Lung (tissue), 11 donors: ENCODE measurements at regions not wholly inside any gene's neighbourhood (a gene's known extent, or its start where the extent isn't known, plus 50 kb on each side); places are given as distances from the start of the nearest gene placed in this dataset.

Experiments
- ATAC-seq: fragments of 200-7000 bp; cut with Tn5 transposase; one replicate; pipeline ENCODE4 v1.9.1; 2020; ENCODE audit warnings: moderate number of reproducible peaks; ENCODE audit not compliant: insufficient read depth, low FRiP score
- DNase-seq, 3 donors: peaks; one replicate each; pipeline ENCODE4 v3.0.0-alpha.2; 2013 to 2017
- H3K27ac ChIP-seq, 2 donors: one replicate each; pipeline ENCODE4 v1.5.1; 2013; ENCODE audit warnings: mild to moderate bottlenecking in 2 of 2, moderate library complexity in 2 of 2, control low read depth in 1 of 2, inconsistent platforms in 1 of 2, low read depth in 1 of 2, low read length in 1 of 2
- H3K27me3 ChIP-seq, 3 donors: one replicate each; pipeline ENCODE4 v1.5.1; 2013; ENCODE audit warnings: low read length in 2 of 3; ENCODE audit not compliant: control insufficient read depth in 3 of 3, insufficient read depth in 3 of 3
- H3K36me3 ChIP-seq, 4 donors: one replicate each; pipeline ENCODE4 v1.5.1; 2013; ENCODE audit warnings: low read length in 4 of 4, mild to moderate bottlenecking in 1 of 4, moderate library complexity in 1 of 4; ENCODE audit not compliant: control insufficient read depth in 4 of 4, insufficient read depth in 4 of 4
- H3K4me1 ChIP-seq, 5 donors: one replicate each; pipeline ENCODE4 v1.5.1; 2013; ENCODE audit warnings: low read length in 5 of 5, mild to moderate bottlenecking in 2 of 5, moderate library complexity in 1 of 5; ENCODE audit not compliant: control insufficient read depth in 5 of 5, insufficient read depth in 5 of 5
- H3K4me3 ChIP-seq: one replicate; pipeline ENCODE4 v1.5.1; 2013; ENCODE audit warnings: mild to moderate bottlenecking, control low read depth, moderate library complexity
- H3K9ac ChIP-seq, 2 donors: one replicate each; pipeline ENCODE4 v1.5.1; 2013; ENCODE audit warnings: low read length in 2 of 2, control low read depth in 1 of 2; ENCODE audit not compliant: insufficient read depth in 1 of 2
- H3K9me3 ChIP-seq, 4 donors: one replicate each; pipeline ENCODE4 v1.5.1; 2013; ENCODE audit warnings: low read length in 3 of 4, mild to moderate bottlenecking in 1 of 4, moderate library complexity in 1 of 4; ENCODE audit not compliant: control insufficient read depth in 4 of 4, insufficient read depth in 3 of 4
- CTCF ChIP-seq: IDR thresholded peaks from 2 replicates; pipeline ENCODE4 v1.5.1; 2012; ENCODE audit warnings: mild to moderate bottlenecking; ENCODE audit errors: control extremely low read depth, extremely low read depth
- WGBS, 2 donors: extraction: QIAGEN DNeasy Blood & Tissue Kit; methylation state at CpG; one replicate each; pipeline ENCODE4 v1.1.7; 2013; 5-methylcytosine and 5-hydroxymethylcytosine counted together
- donor health status: control.
- donor health status: control.
- donor health status: Bipolar disorder and iron deficiency.
- donor health status: healthy.
- donor health status: DM: yes; HTN: yes; CAD: no.

GRCh38 chr4:165606465-165607205 is 227.8 kb downstream of the CPE start:
- Histone ChIP-seq H3K36me3 (no peaks in the 10 kb centered on the region), H3K4me1 (no peaks in the 10 kb centered on the region), H3K9ac (no peak overlapping the region), H3K27ac (no peak overlapping the region), H3K4me3 (no peak overlapping the region), H3K9me3 (no peaks in the 10 kb centered on the region), H3K27me3 (no peaks in the 10 kb centered on the region)
- ATAC-seq (no peak), DNase-seq (no peak)
- no peak for TF ChIP-seq CTCF
- 72 to 80% methylated on average over 2 of the region's 2 CpGs for WGBS, 2 donors

GRCh38 chr4:165609653-165610052 is 230.8 kb downstream of the CPE start:
- H3K9ac ChIP-seq, result no peak overlapping the region
- ATAC-seq (no peak), DNase-seq (no peak)
- no peaks in the 10 kb centered on the region for H3K36me3 ChIP-seq
- no peak overlapping the region for H3K27ac ChIP-seq
- no peaks in the 10 kb centered on the region for H3K9me3 ChIP-seq
- no peaks in the 10 kb centered on the region for H3K4me1 ChIP-seq
- no peaks in the 10 kb centered on the region for H3K27me3 ChIP-seq
- H3K4me3 ChIP-seq, result no peak overlapping the region
- WGBS, 2 donors, result 92 to 94% methylated on average over 2 of the region's 2 CpGs
- TF ChIP-seq CTCF, result no peak

- ATAC-seq, result no peak
- 76 to 77% methylated on average over 6 of the region's 6 CpGs for WGBS, 2 donors
- TF ChIP-seq CTCF, result no peak
- Histone ChIP-seq H3K9me3 (no peaks in the 10 kb centered on the region), H3K27me3 (no peaks in the 10 kb centered on the region), H3K9ac (no peak overlapping the region), H3K36me3 (no peaks in the 10 kb centered on the region), H3K4me3 (no peak overlapping the region), H3K4me1 (no peaks in the 10 kb centered on the region), H3K27ac (no peak overlapping the region)
- DNase-seq, result no peak
These were observed 232.1 kb downstream of the CPE start for GRCh38 chr4:165610679-165611437.
